Neural progenitor cell (in vitro differentiated cells): ENCODE measurements at regions not wholly inside any gene's neighbourhood (a gene's known extent, or its start where the extent isn't known, plus 50 kb on each side); places are given as distances from the start of the nearest gene placed in this dataset.
A peak's percentile ranks its signal among the peaks of the same experiment; 100 is the strongest.

ENCODE experiments used
- DNase-seq: peaks from one replicate; pipeline ENCODE4 v3.0.0-alpha.2; 2016; ENCODE audit warnings: low spot score
- H2AFZ ChIP-seq: fragments of 200-600 bp; sonication (generic); replicated peaks from 2 replicates; pipeline ENCODE4 v1.6.1; 2016; ENCODE audit warnings: antibody characterized with exemption
- H3F3A ChIP-seq: fragments of 200-600 bp; sonication (generic); 2 replicates; pipeline ENCODE4 v1.6.1; 2016; ENCODE audit warnings: antibody characterized with exemption, low read depth
- H3K27ac ChIP-seq: fragments of 200-600 bp; sonication (generic); 2 replicates; pipeline ENCODE4 v1.5.1; 2016; ENCODE audit warnings: mild to moderate bottlenecking
- H3K27me3 ChIP-seq: fragments of 200-600 bp; sonication (generic); 2 replicates; pipeline ENCODE4 v1.6.1; 2016; ENCODE audit warnings: mild to moderate bottlenecking, moderate library complexity
- H3K36me3 ChIP-seq: fragments of 200-600 bp; sonication (generic); 2 replicates; pipeline ENCODE4 v1.5.1; 2016
- H3K4me1 ChIP-seq: fragments of 200-600 bp; sonication (generic); 2 replicates; pipeline ENCODE4 v1.6.1; 2016; ENCODE audit warnings: mixed run types
- H3K4me2 ChIP-seq: fragments of 200-600 bp; sonication (generic); 2 replicates; pipeline ENCODE4 v1.6.1; 2016
- H3K4me3 ChIP-seq: fragments of 200-600 bp; sonication (generic); 2 replicates; pipeline ENCODE4 v1.5.1; 2016
- H3K79me2 ChIP-seq: fragments of 200-600 bp; sonication (generic); 2 replicates; pipeline ENCODE4 v1.6.1; 2016; ENCODE audit warnings: low read depth
- H3K9ac ChIP-seq: fragments of 200-600 bp; sonication (generic); 2 replicates; pipeline ENCODE4 v1.6.1; 2016
- H3K9me3 ChIP-seq: fragments of 200-600 bp; sonication (generic); 2 replicates; pipeline ENCODE4 v1.5.1; 2016; ENCODE audit warnings: low read depth
- H4K20me1 ChIP-seq: fragments of 200-600 bp; sonication (generic); 2 replicates; pipeline ENCODE4 v1.6.1; 2016; ENCODE audit warnings: low read depth
- H3K27ac Mint-ChIP-seq: 3 replicates; pipeline ENCODE4 v1.8.0; 2021; ENCODE audit warnings: mixed read lengths
- H3K27me3 Mint-ChIP-seq: 2 replicates; pipeline ENCODE4 v1.8.0; 2022; ENCODE audit warnings: low read depth, mild to moderate bottlenecking, inconsistent platforms, moderate library complexity, mixed read lengths; ENCODE audit not compliant: insufficient read depth
- H3K36me3 Mint-ChIP-seq: 3 replicates; pipeline ENCODE4 v1.8.0; 2021; ENCODE audit warnings: mixed read lengths
- H3K4me1 Mint-ChIP-seq: 3 replicates; pipeline ENCODE4 v1.8.0; 2021; ENCODE audit warnings: mixed read lengths
- H3K4me3 Mint-ChIP-seq: 3 replicates; pipeline ENCODE4 v1.8.0; 2021; ENCODE audit warnings: mild to moderate bottlenecking, moderate library complexity, mixed read lengths
- H3K9me3 Mint-ChIP-seq: 3 replicates; pipeline ENCODE4 v1.8.0; 2020; ENCODE audit warnings: mixed read lengths
- EZH2 ChIP-seq: fragments of 200-600 bp; sonication (generic); IDR thresholded peaks from 2 replicates; pipeline ENCODE4 v1.6.1; 2017; ENCODE audit warnings: antibody characterized with exemption, mild to moderate bottlenecking, moderate library complexity
- EZH2phosphoT487 ChIP-seq: fragments of 200-600 bp; sonication (generic); IDR thresholded peaks from 2 replicates; pipeline ENCODE4 v1.6.1; 2017; ENCODE audit warnings: antibody characterized with exemption
- TF ChIP-seq, protein P1 (sequence below): fragments of 200-600 bp; sonication (generic); IDR thresholded peaks from 2 replicates; pipeline ENCODE4 v1.5.1; 2017; ENCODE audit warnings: antibody characterized with exemption, mild to moderate bottlenecking

DNA sequence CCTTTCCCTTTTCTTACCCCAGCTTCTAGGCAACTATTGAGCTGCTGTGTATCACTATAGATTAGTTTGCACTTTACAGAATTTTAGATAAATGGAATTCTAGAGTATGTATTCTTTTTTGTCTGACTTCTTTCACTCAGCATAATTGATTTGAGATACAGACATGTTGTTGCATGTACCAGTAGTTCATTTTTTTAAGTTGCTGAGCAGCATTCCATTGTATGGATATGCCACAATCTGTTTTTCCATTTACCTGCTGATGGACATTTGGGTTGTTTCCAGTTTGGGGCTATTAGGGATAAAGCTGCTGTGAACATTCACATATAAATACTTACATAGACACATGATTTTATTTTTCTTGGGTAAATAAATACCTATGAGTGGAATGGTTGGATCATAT, 135.7 kb downstream of the IGF1 start:
- H2AFZ ChIP-seq = no peak overlapping the region
- no peak overlapping the region for H3K4me2 ChIP-seq
- peaks cover 5% of the 10 kb centered on the region for H3K9me3 ChIP-seq
- no peak overlapping the region for H3K27ac Mint-ChIP-seq
- peaks cover 8% of the 10 kb centered on the region for H3K4me1 ChIP-seq
- no peak overlapping the region for H3K4me3 Mint-ChIP-seq
- TF ChIP-seq EZH2 (no peak), EZH2phosphoT487 (no peak)
- TF ChIP-seq, protein P1, sequence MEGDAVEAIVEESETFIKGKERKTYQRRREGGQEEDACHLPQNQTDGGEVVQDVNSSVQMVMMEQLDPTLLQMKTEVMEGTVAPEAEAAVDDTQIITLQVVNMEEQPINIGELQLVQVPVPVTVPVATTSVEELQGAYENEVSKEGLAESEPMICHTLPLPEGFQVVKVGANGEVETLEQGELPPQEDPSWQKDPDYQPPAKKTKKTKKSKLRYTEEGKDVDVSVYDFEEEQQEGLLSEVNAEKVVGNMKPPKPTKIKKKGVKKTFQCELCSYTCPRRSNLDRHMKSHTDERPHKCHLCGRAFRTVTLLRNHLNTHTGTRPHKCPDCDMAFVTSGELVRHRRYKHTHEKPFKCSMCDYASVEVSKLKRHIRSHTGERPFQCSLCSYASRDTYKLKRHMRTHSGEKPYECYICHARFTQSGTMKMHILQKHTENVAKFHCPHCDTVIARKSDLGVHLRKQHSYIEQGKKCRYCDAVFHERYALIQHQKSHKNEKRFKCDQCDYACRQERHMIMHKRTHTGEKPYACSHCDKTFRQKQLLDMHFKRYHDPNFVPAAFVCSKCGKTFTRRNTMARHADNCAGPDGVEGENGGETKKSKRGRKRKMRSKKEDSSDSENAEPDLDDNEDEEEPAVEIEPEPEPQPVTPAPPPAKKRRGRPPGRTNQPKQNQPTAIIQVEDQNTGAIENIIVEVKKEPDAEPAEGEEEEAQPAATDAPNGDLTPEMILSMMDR = no peak
- H3K79me2 ChIP-seq = no peaks in the 10 kb centered on the region
- no peaks in the 10 kb centered on the region for H3K27me3 Mint-ChIP-seq
- peaks cover 6% of the 10 kb centered on the region for H3F3A ChIP-seq
- no peaks in the 10 kb centered on the region for H3K36me3 Mint-ChIP-seq
- peaks cover 11% of the 10 kb centered on the region for H3K4me1 Mint-ChIP-seq
- H3K27ac ChIP-seq = no peak overlapping the region
- no peaks in the 10 kb centered on the region for H4K20me1 ChIP-seq
- H3K27me3 ChIP-seq = no peaks in the 10 kb centered on the region
- no peak overlapping the region for H3K9ac ChIP-seq
- H3K36me3 ChIP-seq = no peaks in the 10 kb centered on the region
- peaks cover 3% of the 10 kb centered on the region for H3K9me3 Mint-ChIP-seq
- no peak overlapping the region for H3K4me3 ChIP-seq
- DNase-seq = no peak

- Histone ChIP-seq H3F3A (peaks cover 6% of the 10 kb centered on the region), H3K79me2 (no peaks in the 10 kb centered on the region), H3K27me3 (no peaks in the 10 kb centered on the region), H3K4me2 (no peak overlapping the region), H3K9ac (no peak overlapping the region), H3K9me3 (peaks cover 5% of the 10 kb centered on the region), H3K27ac (no peak overlapping the region), H3K36me3 (no peaks in the 10 kb centered on the region), H4K20me1 (no peaks in the 10 kb centered on the region), H3K4me1 (peaks cover 8% of the 10 kb centered on the region), H3K4me3 (no peak overlapping the region), H2AFZ (no peak overlapping the region)
- H3K27me3 Mint-ChIP-seq = no peaks in the 10 kb centered on the region
- no peak for TF ChIP-seq EZH2
- TF ChIP-seq, protein P1 = no peak
- TF ChIP-seq EZH2phosphoT487 = no peak
- H3K27ac Mint-ChIP-seq = peak overlapping the region; percentile 82
- H3K4me1 Mint-ChIP-seq = peaks cover 11% of the 10 kb centered on the region
- no peaks in the 10 kb centered on the region for H3K36me3 Mint-ChIP-seq
- DNase-seq = peak; percentile 37
- peaks cover 3% of the 10 kb centered on the region for H3K9me3 Mint-ChIP-seq
- H3K4me3 Mint-ChIP-seq = no peak overlapping the region
Measured at GRCh38 chr12:102343361-102344121, 136.8 kb downstream of the IGF1 start.

DNA sequence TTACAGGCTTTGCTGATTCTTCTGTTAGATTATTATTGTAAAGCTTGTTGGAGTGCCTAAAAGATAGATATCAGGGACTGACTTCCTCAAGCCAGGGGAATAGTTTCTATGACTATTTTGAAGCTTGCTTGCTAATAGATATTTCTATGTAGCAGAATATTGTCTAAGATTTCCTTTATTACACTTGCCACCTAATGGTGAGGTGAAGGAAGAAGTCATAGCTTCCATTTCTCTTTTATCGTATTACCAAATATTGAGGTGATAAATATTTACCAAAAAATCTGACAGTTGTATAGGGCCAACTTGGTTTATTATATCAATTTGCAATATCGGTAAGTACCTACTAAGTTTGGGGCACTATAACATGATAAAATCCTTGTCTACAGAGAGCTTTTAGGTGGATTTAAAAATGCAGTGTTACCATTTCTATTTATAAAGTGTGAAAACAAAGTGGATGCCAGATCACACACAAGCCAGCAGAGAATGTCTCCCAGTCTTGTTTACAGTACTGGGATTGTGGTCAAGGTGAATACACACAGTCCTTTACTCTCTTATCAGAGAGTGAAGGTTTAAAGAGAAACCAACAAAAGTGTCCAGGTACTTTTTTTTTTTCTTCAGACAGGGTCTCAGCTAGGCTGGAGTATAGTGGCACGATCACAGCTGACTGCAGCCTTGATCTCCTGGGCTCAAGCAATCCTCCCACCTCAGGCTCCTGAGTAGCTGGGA, 137.9 kb downstream of the IGF1 start:
- Histone ChIP-seq H3K27ac (no peak overlapping the region), H2AFZ (no peak overlapping the region), H3F3A (peaks cover 6% of the 10 kb centered on the region), H3K9ac (no peak overlapping the region), H3K4me2 (no peak overlapping the region), H3K27me3 (no peaks in the 10 kb centered on the region), H3K9me3 (peaks cover 5% of the 10 kb centered on the region), H3K4me3 (no peak overlapping the region), H4K20me1 (no peaks in the 10 kb centered on the region), H3K4me1 (peaks cover 8% of the 10 kb centered on the region), H3K36me3 (no peaks in the 10 kb centered on the region), H3K79me2 (no peaks in the 10 kb centered on the region)
- TF ChIP-seq EZH2 (no peak), EZH2phosphoT487 (no peak)
- TF ChIP-seq, protein P1 = no peak
- peaks cover 3% of the 10 kb centered on the region for H3K27me3 Mint-ChIP-seq
- no peaks in the 10 kb centered on the region for H3K36me3 Mint-ChIP-seq
- peaks cover 5% of the 10 kb centered on the region for H3K9me3 Mint-ChIP-seq
- H3K4me3 Mint-ChIP-seq = no peak overlapping the region
- no peak for DNase-seq
- H3K4me1 Mint-ChIP-seq = peaks cover 11% of the 10 kb centered on the region
- no peak overlapping the region for H3K27ac Mint-ChIP-seq
